GM20431 (cell line): ENCODE measurements at regions not wholly inside any gene's neighbourhood (a gene's known extent, or its start where the extent isn't known, plus 50 kb on each side); places are given as distances from the start of the nearest gene placed in this dataset.
"Not testable (repeated sequence)": the region's sequence is repeated elsewhere in the genome, so short reads cannot be mapped to it uniquely, and the experiment has no call there.

Experiments used
- in situ Hi-C: fragments of 300-500 bp; cut with MseI, MboI; formaldehyde crosslinking; loops from one replicate; pipeline ENCODE4 v1.15.0; 2020; ENCODE audit warnings: low sequenced_read_pairs; ENCODE audit not compliant: unreplicated experiment

DNA sequence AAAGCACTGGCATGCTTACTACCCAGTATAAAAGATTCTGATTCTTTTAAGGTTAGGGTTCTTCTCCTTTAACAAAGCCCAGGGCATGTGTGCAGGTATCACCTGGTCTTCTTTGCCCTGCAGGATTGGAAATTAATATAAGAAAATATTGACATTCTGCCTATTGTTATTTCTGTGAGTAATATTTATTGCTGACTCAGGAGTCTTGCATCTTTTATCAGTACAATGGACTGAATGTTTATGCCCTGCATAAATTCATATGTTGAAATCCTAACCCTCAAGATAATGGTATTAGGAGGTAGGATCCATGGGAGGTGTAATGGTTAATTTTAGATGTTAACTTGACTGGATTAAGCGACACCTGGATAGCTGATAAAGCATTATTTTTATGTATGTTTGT lies 189.0 kb downstream of the LRRC70 start:
- in situ Hi-C loops = no loop called here

- in situ Hi-C loops = no loop called here
These were observed 188.5 kb downstream of the LRRC70 start for GRCh38 chr5:62767077-62767476.

GRCh38 chr5:62762503-62762902 lies 183.9 kb downstream of the LRRC70 start:
- in situ Hi-C loops = no loop called here

- in situ Hi-C loops = not testable (repeated sequence)
These were observed 179.1 kb downstream of the LRRC70 start for GRCh38 chr5:62757686-62758085.

- in situ Hi-C loops = not testable (repeated sequence)
These were observed 174.4 kb downstream of the LRRC70 start for GRCh38 chr5:62752998-62753367.

DNA sequence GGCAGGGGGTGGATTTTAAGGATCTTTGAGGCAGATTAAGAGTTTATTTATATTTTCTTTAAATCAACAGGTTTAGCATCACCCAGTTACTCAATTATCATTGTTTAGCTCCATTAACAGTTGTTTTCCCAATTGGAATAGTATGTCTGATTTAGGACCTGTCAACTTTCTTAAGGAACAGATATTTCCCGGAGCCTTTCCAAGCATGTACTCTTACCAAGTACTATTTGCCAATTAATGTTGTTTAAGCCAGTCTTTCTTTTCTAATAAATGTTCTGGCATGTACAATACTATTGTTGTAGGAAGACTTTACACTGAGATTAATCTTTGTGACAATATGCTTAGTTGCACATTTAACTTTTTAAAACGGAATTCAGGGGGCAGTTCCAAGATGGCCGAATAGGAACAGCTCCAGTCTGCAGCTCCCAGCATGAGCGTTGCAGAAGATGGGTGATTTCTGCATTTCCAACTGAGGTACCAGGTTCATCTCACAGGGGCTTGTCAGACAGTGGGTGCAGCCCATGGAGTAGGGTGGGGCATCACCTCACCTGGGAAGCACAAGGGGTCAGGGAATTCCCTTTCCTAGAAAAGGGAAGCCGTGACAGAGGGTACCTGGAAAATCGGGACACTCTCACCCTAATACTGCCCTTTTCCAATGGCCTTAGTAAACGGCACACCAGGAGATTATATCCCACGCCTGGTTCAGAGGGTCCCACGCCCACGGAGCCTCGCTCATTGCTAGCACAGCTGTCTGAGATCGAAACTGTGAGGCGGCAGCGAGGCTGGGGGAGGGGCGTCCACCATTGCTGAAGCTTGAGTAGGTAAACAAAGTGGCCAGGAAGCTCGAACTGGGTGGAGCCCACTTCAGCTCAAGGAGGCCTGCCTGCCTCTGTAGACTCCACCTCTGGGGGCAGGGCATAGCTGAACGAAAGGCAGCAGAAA lies 173.7 kb downstream of the LRRC70 start:
- in situ Hi-C loops = not testable (repeated sequence)

DNA sequence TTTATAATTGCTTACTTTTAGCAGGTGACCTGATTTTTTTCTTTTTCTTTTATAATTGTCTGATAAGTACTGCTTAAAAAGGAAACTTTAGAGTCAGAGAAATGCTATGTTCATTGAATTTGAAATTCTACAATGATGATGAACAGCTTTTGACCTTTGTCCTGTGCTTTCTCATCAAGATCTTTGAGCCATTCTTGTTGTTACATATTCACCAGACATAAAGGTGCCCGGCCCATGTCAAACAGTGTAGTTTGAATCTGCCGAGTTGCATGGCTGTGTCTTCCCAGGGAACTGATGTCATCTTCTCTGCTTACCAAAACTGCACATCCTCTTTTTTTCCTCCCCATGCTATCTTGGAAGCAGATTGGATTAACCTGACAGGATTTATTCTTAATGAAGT lies 163.6 kb downstream of the LRRC70 start:
- in situ Hi-C loops = no loop called here

DNA sequence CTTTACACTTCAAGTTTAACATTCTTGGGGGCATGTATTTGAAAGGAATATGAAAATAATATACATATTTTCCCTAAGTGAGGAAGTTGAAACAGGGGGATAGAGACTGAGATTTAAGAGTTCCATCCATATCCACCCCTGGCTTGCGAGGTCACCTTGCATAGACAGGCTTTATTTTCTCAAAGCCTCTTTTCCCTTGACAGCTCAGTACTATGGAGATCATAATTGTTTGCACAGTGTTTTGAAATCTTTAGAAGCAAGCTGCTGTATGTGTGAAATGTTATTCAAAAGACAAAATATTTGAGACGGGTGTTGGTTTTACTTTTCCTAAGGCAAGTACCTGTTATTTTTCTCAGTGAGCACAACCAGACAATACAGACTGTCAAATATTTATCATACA lies 163.1 kb downstream of the LRRC70 start:
- in situ Hi-C loops = no loop called here

DNA sequence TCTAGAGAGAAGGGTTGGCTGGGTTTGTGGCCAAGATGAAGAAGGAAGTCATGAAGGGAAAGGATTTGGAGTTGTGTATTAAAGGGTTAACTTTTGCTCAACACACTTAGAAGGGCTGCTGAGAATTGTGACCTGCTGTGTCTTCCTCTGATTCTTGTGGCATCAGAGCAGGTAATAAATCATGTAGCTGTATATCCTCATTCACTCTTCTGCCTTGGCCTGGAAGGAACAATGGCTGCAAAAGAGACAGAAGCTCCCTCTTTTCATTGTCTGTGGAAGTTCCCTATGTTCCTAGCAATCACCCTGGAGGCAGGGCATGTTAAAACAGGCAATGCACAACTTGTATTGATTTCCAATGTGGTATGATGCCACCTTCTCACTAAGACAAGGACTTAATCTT lies 159.1 kb downstream of the LRRC70 start:
- in situ Hi-C loops = no loop called here

GRCh38 chr5:62732677-62733121 lies 154.1 kb downstream of the LRRC70 start:
- in situ Hi-C loops = no loop called here

GRCh38 chr5:62731022-62731421 lies 152.4 kb downstream of the LRRC70 start:
- in situ Hi-C loops = no loop called here

DNA sequence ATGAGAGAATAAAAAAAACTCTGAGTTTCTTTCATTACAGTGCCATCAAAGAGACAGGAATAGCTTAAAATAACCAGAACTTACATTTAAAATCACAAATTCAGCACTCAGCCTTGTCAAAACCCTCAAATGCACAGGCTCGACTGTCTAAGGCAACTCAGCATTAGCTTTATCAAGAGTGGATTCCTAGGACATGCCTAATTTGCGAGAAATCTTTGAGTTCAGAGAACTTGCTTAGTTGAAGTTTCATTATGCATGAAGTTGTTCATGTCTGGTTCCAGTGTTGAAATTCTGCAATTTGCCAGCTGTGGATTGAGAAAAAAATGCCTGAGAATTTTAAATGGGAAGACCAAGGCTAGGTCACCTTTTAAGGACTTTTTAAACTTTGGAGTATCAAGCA lies 151.1 kb downstream of the LRRC70 start:
- in situ Hi-C loops = no loop called here

DNA sequence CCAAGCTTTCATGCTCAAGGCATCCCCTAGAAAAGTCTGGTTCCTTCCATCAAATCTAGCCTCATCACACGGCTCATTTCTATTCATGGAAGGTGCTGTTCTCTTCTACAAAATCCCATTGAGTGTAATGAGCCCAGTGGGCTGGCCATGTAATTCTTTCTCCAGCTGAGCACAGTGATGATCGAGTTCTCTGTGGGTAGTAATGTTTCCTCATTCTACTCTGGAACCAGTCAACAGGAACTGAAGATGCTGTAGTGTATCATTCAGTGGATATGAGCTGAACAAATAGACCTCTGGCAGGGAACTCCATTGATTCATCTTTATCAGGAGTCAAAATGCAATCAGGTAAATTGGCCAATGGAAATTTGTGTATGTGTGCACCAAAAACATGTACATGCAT lies 149.2 kb downstream of the LRRC70 start:
- in situ Hi-C loops = no loop called here

GRCh38 chr5:62727184-62727583 lies 148.6 kb downstream of the LRRC70 start:
- in situ Hi-C loops = no loop called here

- in situ Hi-C loops = no loop called here
These were observed 143.7 kb downstream of the LRRC70 start for GRCh38 chr5:62722360-62722759.

GRCh38 chr5:62720031-62720441 lies 141.4 kb downstream of the LRRC70 start:
- in situ Hi-C loops = no loop called here

DNA sequence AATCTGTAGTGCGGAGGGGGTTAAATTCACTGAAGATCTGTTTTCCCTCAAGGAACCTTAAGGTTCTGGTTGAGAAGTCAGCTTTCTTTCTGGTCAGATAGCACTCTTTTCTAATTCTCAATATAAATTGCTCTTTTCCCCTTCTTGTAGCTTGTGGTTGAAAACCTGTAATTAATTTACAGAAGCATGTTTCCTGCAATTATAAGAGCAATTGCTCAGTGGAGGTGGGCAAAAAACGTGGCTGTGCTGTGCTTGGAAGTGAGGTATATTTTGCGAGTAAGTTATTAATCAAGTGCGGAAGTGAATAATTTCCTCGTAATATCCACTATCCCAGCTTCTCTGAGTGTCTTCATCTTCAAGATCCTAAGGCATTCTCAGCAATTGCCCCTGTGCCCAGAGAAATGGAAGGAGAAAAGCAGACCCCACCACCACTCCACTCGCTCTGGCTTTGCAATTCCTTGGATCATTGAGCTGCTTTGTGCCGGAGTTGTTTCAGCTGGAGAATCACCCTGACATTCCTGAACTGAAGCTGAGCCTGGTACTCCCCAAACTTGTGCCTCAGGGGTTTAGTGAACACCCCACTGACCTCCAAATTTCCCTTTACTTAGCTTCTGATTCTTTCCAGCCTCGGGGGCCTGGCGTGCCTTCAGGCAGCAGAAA lies 140.6 kb downstream of the LRRC70 start:
- in situ Hi-C loops = no loop called here

DNA sequence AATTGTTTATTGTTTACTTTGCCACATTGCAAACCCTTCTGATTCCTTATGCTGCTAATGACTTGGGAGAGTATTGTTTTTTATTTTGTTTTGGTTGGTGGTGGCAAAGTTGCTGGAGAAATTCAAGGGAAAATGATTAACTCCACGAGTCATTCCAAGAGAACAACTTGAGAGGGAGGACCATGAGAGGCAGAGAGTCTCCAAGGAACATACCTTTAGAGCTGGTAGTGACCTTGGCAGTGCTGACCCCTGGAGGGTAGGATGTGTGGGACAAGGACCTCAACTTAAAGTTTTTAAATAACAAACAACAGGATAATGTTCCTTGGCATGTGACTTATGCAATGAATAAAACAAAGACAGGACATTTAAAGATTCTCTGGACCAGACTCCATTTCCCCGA lies 139.7 kb downstream of the LRRC70 start:
- in situ Hi-C loops = no loop called here

DNA sequence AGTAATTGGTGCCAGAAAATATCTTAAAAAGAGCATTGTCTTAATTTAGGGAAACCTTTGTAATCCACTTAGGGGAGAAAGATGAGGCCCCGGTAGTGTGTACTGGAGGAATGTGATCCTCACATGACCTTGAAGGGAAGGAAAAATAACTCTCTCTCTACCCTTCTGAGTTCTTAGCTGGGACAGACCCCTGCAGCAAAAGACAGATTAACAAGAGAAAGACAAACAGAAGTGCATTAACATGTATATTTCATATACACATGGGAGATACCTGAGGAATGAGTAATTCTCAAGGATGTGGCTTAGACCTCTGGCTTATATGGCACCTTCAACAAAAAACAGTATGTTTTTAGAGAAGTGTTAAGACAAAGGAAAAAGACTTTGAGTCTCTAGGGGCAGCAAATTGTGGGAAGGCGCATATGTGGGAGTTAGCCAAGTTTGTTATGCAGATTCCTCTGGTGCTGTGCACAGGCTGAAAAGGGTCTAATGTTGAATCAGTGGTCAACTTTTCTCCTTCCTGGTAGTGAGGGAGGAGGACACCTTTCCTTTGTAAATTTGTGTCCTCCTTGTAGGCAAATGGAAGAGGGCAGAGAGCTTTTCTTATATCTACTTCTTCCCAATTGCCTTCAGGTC lies 138.8 kb downstream of the LRRC70 start:
- in situ Hi-C loops = no loop called here

GRCh38 chr5:62714296-62714695 lies 135.7 kb downstream of the LRRC70 start:
- in situ Hi-C loops = no loop called here
